ENCODE measurements at regions not wholly inside any gene's neighbourhood (a gene's known extent, or its start where the extent isn't known, plus 50 kb on each side); places are given as distances from the start of the nearest gene placed in this dataset.

- DNase-seq (ENCODE audit: low read depth) = no peak
Measured at GRCh38 chr20:20992686-20993360, 113.3 kb downstream of the LINC00237 start.

GRCh38 chr20:20992277-20992676 is 113.9 kb downstream of the LINC00237 start:
- no peak for DNase-seq (ENCODE audit: low read depth)

- no peak for DNase-seq (ENCODE audit: low read depth)
Measured at GRCh38 chr20:20989081-20989480, 117.1 kb downstream of the LINC00237 start.

- no peak for DNase-seq (ENCODE audit: low read depth)
Measured at GRCh38 chr20:20979934-20980333, 126.2 kb downstream of the LINC00237 start.

- DNase-seq (ENCODE audit: low read depth) = no peak
Measured at GRCh38 chr20:20977786-20978185, 128.4 kb downstream of the LINC00237 start.

- DNase-seq (ENCODE audit: low read depth) = no peak
Measured at GRCh38 chr20:20972490-20972889, 133.7 kb downstream of the LINC00237 start.

- no peak for DNase-seq (ENCODE audit: low read depth)
Measured at GRCh38 chr20:20971810-20972209, 134.3 kb downstream of the LINC00237 start.

- no peak for DNase-seq (ENCODE audit: low read depth)
Measured at GRCh38 chr20:20970841-20971240, 135.3 kb downstream of the LINC00237 start.

GRCh38 chr20:20969701-20970280 is 136.4 kb downstream of the LINC00237 start:
- DNase-seq (ENCODE audit: low read depth) = no peak

- DNase-seq (ENCODE audit: low read depth) = no peak
Measured at GRCh38 chr20:20967564-20968184, 138.5 kb downstream of the LINC00237 start.

GRCh38 chr20:20966171-20966570 is 140.0 kb downstream of the LINC00237 start:
- no peak for DNase-seq (ENCODE audit: low read depth)

GRCh38 chr20:20959031-20959755 is 147.0 kb downstream of the LINC00237 start:
- no peak for DNase-seq (ENCODE audit: low read depth)

- DNase-seq (ENCODE audit: low read depth) = no peak
Measured at GRCh38 chr20:20956513-20956931, 149.6 kb downstream of the LINC00237 start.

- no peak for DNase-seq (ENCODE audit: low read depth)
Measured at GRCh38 chr20:20955892-20956291, 150.3 kb downstream of the LINC00237 start.

- DNase-seq (ENCODE audit: low read depth) = no peak
Measured at GRCh38 chr20:20953738-20954618, 152.2 kb downstream of the LINC00237 start.

- DNase-seq (ENCODE audit: low read depth) = no peak
Measured at GRCh38 chr20:20950620-20951019, 155.5 kb downstream of the LINC00237 start.

GRCh38 chr20:20946122-20946759 is 159.9 kb downstream of the LINC00237 start:
- DNase-seq (ENCODE audit: low read depth) = no peak

GRCh38 chr20:20941468-20941889 is 164.7 kb downstream of the LINC00237 start:
- DNase-seq (ENCODE audit: low read depth) = no peak

GRCh38 chr20:20939006-20939405 is 167.2 kb downstream of the LINC00237 start:
- no peak for DNase-seq (ENCODE audit: low read depth)

- no peak for DNase-seq (ENCODE audit: low read depth)
Measured at GRCh38 chr20:20938599-20938998, 167.6 kb downstream of the LINC00237 start.

- no peak for DNase-seq (ENCODE audit: low read depth)
Measured at GRCh38 chr20:20938131-20938530, 168.0 kb downstream of the LINC00237 start.

Data from activated T-helper 9 cell treated with anti-CD3 and anti-CD28 coated beads, Interleukin-2, amount 50 U/mL, for 16 hours (primary cell).